ENCODE measurements at regions not wholly inside any gene's neighbourhood (a gene's known extent, or its start where the extent isn't known, plus 50 kb on each side); places are given as distances from the start of the nearest gene placed in this dataset.

GRCh38 chr20:21569586-21569985 lies 55.7 kb upstream of the NKX2-2 start:
- H3K27ac ChIP-seq (replicated peaks), result no peak overlapping the region
- peaks cover 21% of the 10 kb centered on the region for H3K27me3 ChIP-seq (ENCODE audit: insufficient read depth, poor library complexity, severe bottlenecking)
- DNase-seq (ENCODE audit: low read depth in 1 of 2, low spot score in 1 of 2), result no peak
- no peak overlapping the region for H3K4me3 ChIP-seq (replicated peaks; ENCODE audit: insufficient read depth, low read length)
- TF ChIP-seq, protein P1, sequence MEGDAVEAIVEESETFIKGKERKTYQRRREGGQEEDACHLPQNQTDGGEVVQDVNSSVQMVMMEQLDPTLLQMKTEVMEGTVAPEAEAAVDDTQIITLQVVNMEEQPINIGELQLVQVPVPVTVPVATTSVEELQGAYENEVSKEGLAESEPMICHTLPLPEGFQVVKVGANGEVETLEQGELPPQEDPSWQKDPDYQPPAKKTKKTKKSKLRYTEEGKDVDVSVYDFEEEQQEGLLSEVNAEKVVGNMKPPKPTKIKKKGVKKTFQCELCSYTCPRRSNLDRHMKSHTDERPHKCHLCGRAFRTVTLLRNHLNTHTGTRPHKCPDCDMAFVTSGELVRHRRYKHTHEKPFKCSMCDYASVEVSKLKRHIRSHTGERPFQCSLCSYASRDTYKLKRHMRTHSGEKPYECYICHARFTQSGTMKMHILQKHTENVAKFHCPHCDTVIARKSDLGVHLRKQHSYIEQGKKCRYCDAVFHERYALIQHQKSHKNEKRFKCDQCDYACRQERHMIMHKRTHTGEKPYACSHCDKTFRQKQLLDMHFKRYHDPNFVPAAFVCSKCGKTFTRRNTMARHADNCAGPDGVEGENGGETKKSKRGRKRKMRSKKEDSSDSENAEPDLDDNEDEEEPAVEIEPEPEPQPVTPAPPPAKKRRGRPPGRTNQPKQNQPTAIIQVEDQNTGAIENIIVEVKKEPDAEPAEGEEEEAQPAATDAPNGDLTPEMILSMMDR (IDR thresholded peaks at IDR 0.05; ENCODE audit: insufficient read depth, low read length), result no peak
- TF ChIP-seq GABPA (IDR thresholded peaks at IDR 0.05; ENCODE audit: low read depth) (no peak), SPI1 (IDR thresholded peaks at IDR 0.05; ENCODE audit: borderline replicate concordance, low read depth) (no peak), POLR2AphosphoS5 (IDR thresholded peaks at IDR 0.05; ENCODE audit: low read depth) (no peak), REST (IDR thresholded peaks at IDR 0.05; ENCODE audit: insufficient replicate concordance, low read depth) (no peak)

- no peak for DNase-seq (ENCODE audit: low read depth in 1 of 2, low spot score in 1 of 2)
- Histone ChIP-seq H3K27ac (replicated peaks) (no peak overlapping the region), H3K4me3 (replicated peaks; ENCODE audit: insufficient read depth, low read length) (no peak overlapping the region), H3K27me3 (ENCODE audit: insufficient read depth, poor library complexity, severe bottlenecking) (peaks cover 8% of the 10 kb centered on the region)
- TF ChIP-seq, protein P1 (IDR thresholded peaks at IDR 0.05; ENCODE audit: insufficient read depth, low read length), result no peak
- no peak for TF ChIP-seq REST (IDR thresholded peaks at IDR 0.05; ENCODE audit: insufficient replicate concordance, low read depth)
- TF ChIP-seq POLR2AphosphoS5 (IDR thresholded peaks at IDR 0.05; ENCODE audit: low read depth), result no peak
- TF ChIP-seq SPI1 (IDR thresholded peaks at IDR 0.05; ENCODE audit: borderline replicate concordance, low read depth), result no peak
- no peak for TF ChIP-seq GABPA (IDR thresholded peaks at IDR 0.05; ENCODE audit: low read depth)
Observed at GRCh38 chr20:21564127-21564773, 50.4 kb upstream of the NKX2-2 start.
